Dendritic cell treated with granulocyte-macrophage colony-stimulating factor and Interleukin-4, amounts not matched to agents 40 ng/mL and 50 ng/mL, for 4 days (primary cell): ENCODE measurements at regions not wholly inside any gene's neighbourhood (a gene's known extent, or its start where the extent isn't known, plus 50 kb on each side); places are given as distances from the start of the nearest gene placed in this dataset.

Source experiments
- H3K27ac Mint-ChIP-seq: one replicate; pipeline ENCODE4 v1.8.0; 2022; ENCODE audit warnings: mild to moderate bottlenecking, mixed read lengths
- H3K27me3 Mint-ChIP-seq: one replicate; pipeline ENCODE4 v1.8.0; 2022; ENCODE audit warnings: mild to moderate bottlenecking, mixed read lengths
- H3K36me3 Mint-ChIP-seq: one replicate; pipeline ENCODE4 v1.8.0; 2022; ENCODE audit warnings: low read depth, mixed read lengths
- H3K4me1 Mint-ChIP-seq: one replicate; pipeline ENCODE4 v1.8.0; 2022; ENCODE audit warnings: low read depth, mixed read lengths
- H3K4me3 Mint-ChIP-seq: one replicate; pipeline ENCODE4 v1.8.0; 2022; ENCODE audit warnings: mild to moderate bottlenecking, moderate library complexity, mixed read lengths
- H3K9me3 Mint-ChIP-seq: one replicate; pipeline ENCODE4 v1.8.0; 2022; ENCODE audit warnings: mixed read lengths
- intact Hi-C: fragments of 100-400 bp; cut with micrococcal nuclease; formaldehyde crosslinking; loops from one replicate; pipeline ENCODE4 v1.15.0; 2022

- no peaks in the 10 kb centered on the region for H3K36me3 Mint-ChIP-seq
- peaks cover 2% of the 10 kb centered on the region for H3K27me3 Mint-ChIP-seq
- no peaks in the 10 kb centered on the region for H3K4me1 Mint-ChIP-seq
- intact Hi-C loops, result no loop called here
- no peak overlapping the region for H3K4me3 Mint-ChIP-seq
- H3K27ac Mint-ChIP-seq, result no peak overlapping the region
- peaks cover 12% of the 10 kb centered on the region for H3K9me3 Mint-ChIP-seq
Observed at GRCh38 chr1:219000631-219001030, 173.0 kb upstream of the LYPLAL1 start.

- intact Hi-C loops, result no loop called here
- no peak overlapping the region for H3K27ac Mint-ChIP-seq
- H3K9me3 Mint-ChIP-seq, result peaks cover 3% of the 10 kb centered on the region
- no peak overlapping the region for H3K4me3 Mint-ChIP-seq
- no peaks in the 10 kb centered on the region for H3K27me3 Mint-ChIP-seq
- no peaks in the 10 kb centered on the region for H3K4me1 Mint-ChIP-seq
- no peaks in the 10 kb centered on the region for H3K36me3 Mint-ChIP-seq
Observed at GRCh38 chr1:219010720-219011119, 163.0 kb upstream of the LYPLAL1 start.

GRCh38 chr1:219020386-219020785 lies 153.3 kb upstream of the LYPLAL1 start:
- H3K9me3 Mint-ChIP-seq, result peaks cover 14% of the 10 kb centered on the region
- no peaks in the 10 kb centered on the region for H3K36me3 Mint-ChIP-seq
- H3K4me3 Mint-ChIP-seq, result no peak overlapping the region
- intact Hi-C loops, result no loop called here
- no peak overlapping the region for H3K27ac Mint-ChIP-seq
- H3K27me3 Mint-ChIP-seq, result peaks cover 1% of the 10 kb centered on the region
- H3K4me1 Mint-ChIP-seq, result no peaks in the 10 kb centered on the region

- Mint-ChIP-seq H3K27me3 (peaks cover 1% of the 10 kb centered on the region), H3K4me1 (no peaks in the 10 kb centered on the region), H3K4me3 (no peak overlapping the region), H3K36me3 (no peaks in the 10 kb centered on the region), H3K9me3 (peaks cover 14% of the 10 kb centered on the region), H3K27ac (no peak overlapping the region)
- intact Hi-C loops, result no loop called here
Observed at GRCh38 chr1:219020846-219021245, 152.8 kb upstream of the LYPLAL1 start.

- H3K27ac Mint-ChIP-seq, result no peak overlapping the region
- intact Hi-C loops, result no loop called here
- H3K27me3 Mint-ChIP-seq, result no peaks in the 10 kb centered on the region
- H3K36me3 Mint-ChIP-seq, result no peaks in the 10 kb centered on the region
- no peak overlapping the region for H3K4me3 Mint-ChIP-seq
- H3K4me1 Mint-ChIP-seq, result no peaks in the 10 kb centered on the region
- peaks cover 3% of the 10 kb centered on the region for H3K9me3 Mint-ChIP-seq
Observed at GRCh38 chr1:219027146-219027673, 146.5 kb upstream of the LYPLAL1 start.

- Mint-ChIP-seq H3K4me1 (no peaks in the 10 kb centered on the region), H3K27me3 (no peaks in the 10 kb centered on the region), H3K36me3 (no peaks in the 10 kb centered on the region), H3K9me3 (no peaks in the 10 kb centered on the region), H3K27ac (no peak overlapping the region), H3K4me3 (no peak overlapping the region)
- intact Hi-C loops, result no loop called here
Observed at GRCh38 chr1:219031809-219032208, 141.9 kb upstream of the LYPLAL1 start.

GRCh38 chr1:219038398-219038797 lies 135.3 kb upstream of the LYPLAL1 start:
- Mint-ChIP-seq H3K27me3 (peaks cover 3% of the 10 kb centered on the region), H3K4me3 (no peak overlapping the region), H3K27ac (no peak overlapping the region), H3K9me3 (peaks cover 9% of the 10 kb centered on the region), H3K36me3 (no peaks in the 10 kb centered on the region), H3K4me1 (no peaks in the 10 kb centered on the region)
- intact Hi-C loops, result no loop called here

- peaks cover 9% of the 10 kb centered on the region for H3K9me3 Mint-ChIP-seq
- intact Hi-C loops, result no loop called here
- no peak overlapping the region for H3K4me3 Mint-ChIP-seq
- H3K36me3 Mint-ChIP-seq, result no peaks in the 10 kb centered on the region
- no peak overlapping the region for H3K27ac Mint-ChIP-seq
- H3K27me3 Mint-ChIP-seq, result peaks cover 3% of the 10 kb centered on the region
- no peaks in the 10 kb centered on the region for H3K4me1 Mint-ChIP-seq
Observed at GRCh38 chr1:219039017-219039681, 134.5 kb upstream of the LYPLAL1 start.

- intact Hi-C loops, result no loop called here
- no peak overlapping the region for H3K4me3 Mint-ChIP-seq
Observed at GRCh38 chr1:219039682-219040154, 134.0 kb upstream of the LYPLAL1 start.

GRCh38 chr1:219040291-219040690 lies 133.4 kb upstream of the LYPLAL1 start:
- intact Hi-C loops, result no loop called here
- no peaks in the 10 kb centered on the region for H3K4me1 Mint-ChIP-seq
- H3K36me3 Mint-ChIP-seq, result no peaks in the 10 kb centered on the region
- H3K9me3 Mint-ChIP-seq, result peaks cover 9% of the 10 kb centered on the region
- H3K27ac Mint-ChIP-seq, result no peak overlapping the region
- H3K4me3 Mint-ChIP-seq, result no peak overlapping the region
- peaks cover 3% of the 10 kb centered on the region for H3K27me3 Mint-ChIP-seq

More at GRCh38 chr1:219039682-219040154, 134.0 kb upstream of the LYPLAL1 start:
- Mint-ChIP-seq H3K9me3 (peaks cover 9% of the 10 kb centered on the region), H3K36me3 (no peaks in the 10 kb centered on the region), H3K27me3 (peaks cover 3% of the 10 kb centered on the region), H3K4me1 (no peaks in the 10 kb centered on the region), H3K27ac (no peak overlapping the region)

- intact Hi-C loops, result no loop called here
- Mint-ChIP-seq H3K36me3 (no peaks in the 10 kb centered on the region), H3K27ac (no peak overlapping the region), H3K4me3 (no peak overlapping the region), H3K9me3 (peaks cover 9% of the 10 kb centered on the region), H3K27me3 (peaks cover 3% of the 10 kb centered on the region), H3K4me1 (no peaks in the 10 kb centered on the region)
Observed at GRCh38 chr1:219041141-219041540, 132.5 kb upstream of the LYPLAL1 start.

- H3K9me3 Mint-ChIP-seq, result peaks cover 9% of the 10 kb centered on the region
- no peaks in the 10 kb centered on the region for H3K4me1 Mint-ChIP-seq
- no peaks in the 10 kb centered on the region for H3K36me3 Mint-ChIP-seq
- H3K27me3 Mint-ChIP-seq, result peaks cover 3% of the 10 kb centered on the region
- H3K4me3 Mint-ChIP-seq, result no peak overlapping the region
- no peak overlapping the region for H3K27ac Mint-ChIP-seq
- intact Hi-C loops, result no loop called here
Observed at GRCh38 chr1:219041818-219042217, 131.9 kb upstream of the LYPLAL1 start.

- H3K4me3 Mint-ChIP-seq, result no peak overlapping the region
- no peaks in the 10 kb centered on the region for H3K36me3 Mint-ChIP-seq
- no peaks in the 10 kb centered on the region for H3K4me1 Mint-ChIP-seq
- peaks cover 3% of the 10 kb centered on the region for H3K27me3 Mint-ChIP-seq
- intact Hi-C loops, result no loop called here
- no peak overlapping the region for H3K27ac Mint-ChIP-seq
- peaks cover 9% of the 10 kb centered on the region for H3K9me3 Mint-ChIP-seq
Observed at GRCh38 chr1:219042769-219043168, 130.9 kb upstream of the LYPLAL1 start.

- H3K4me3 Mint-ChIP-seq, result no peak overlapping the region
- intact Hi-C loops, result no loop called here
- H3K27me3 Mint-ChIP-seq, result no peaks in the 10 kb centered on the region
- no peaks in the 10 kb centered on the region for H3K4me1 Mint-ChIP-seq
- no peaks in the 10 kb centered on the region for H3K36me3 Mint-ChIP-seq
- no peak overlapping the region for H3K27ac Mint-ChIP-seq
- H3K9me3 Mint-ChIP-seq, result peaks cover 14% of the 10 kb centered on the region
Observed at GRCh38 chr1:219045246-219045645, 128.4 kb upstream of the LYPLAL1 start.

- Mint-ChIP-seq H3K36me3 (no peaks in the 10 kb centered on the region), H3K9me3 (peaks cover 8% of the 10 kb centered on the region)
Observed at GRCh38 chr1:219049501-219049900, 124.2 kb upstream of the LYPLAL1 start.

More at GRCh38 chr1:219049501-219049900, 124.2 kb upstream of the LYPLAL1 start:
- intact Hi-C loops, result no loop called here
- Mint-ChIP-seq H3K4me1 (no peaks in the 10 kb centered on the region), H3K4me3 (no peak overlapping the region), H3K27me3 (peaks cover 2% of the 10 kb centered on the region), H3K27ac (no peak overlapping the region)
